Endothelial cell (in vitro differentiated cells): ENCODE measurements at regions not wholly inside any gene's neighbourhood (a gene's known extent, or its start where the extent isn't known, plus 50 kb on each side); places are given as distances from the start of the nearest gene placed in this dataset.

Source experiments
- DNase-seq: peaks from one replicate; pipeline ENCODE4 v3.0.0; 2021; ENCODE audit warnings: low spot score
- H3K27ac Mint-ChIP-seq: one replicate; pipeline ENCODE4 v1.8.0; 2021; ENCODE audit warnings: mixed read lengths, inconsistent platforms; ENCODE audit not compliant: unreplicated experiment
- H3K27me3 Mint-ChIP-seq: one replicate; pipeline ENCODE4 v1.8.0; 2021; ENCODE audit warnings: mild to moderate bottlenecking, moderate library complexity, mixed read lengths, inconsistent platforms; ENCODE audit not compliant: unreplicated experiment
- H3K36me3 Mint-ChIP-seq: one replicate; pipeline ENCODE4 v1.8.0; 2021; ENCODE audit warnings: mild to moderate bottlenecking, low read depth, mixed read lengths, inconsistent platforms; ENCODE audit not compliant: unreplicated experiment
- H3K4me1 Mint-ChIP-seq: one replicate; pipeline ENCODE4 v1.8.0; 2021; ENCODE audit warnings: mild to moderate bottlenecking, mixed read lengths, inconsistent platforms; ENCODE audit not compliant: unreplicated experiment
- H3K4me3 Mint-ChIP-seq: one replicate; pipeline ENCODE4 v1.8.0; 2021; ENCODE audit warnings: mild to moderate bottlenecking, mixed read lengths, inconsistent platforms; ENCODE audit not compliant: unreplicated experiment
- H3K9me3 Mint-ChIP-seq: one replicate; pipeline ENCODE4 v1.8.0; 2021; ENCODE audit warnings: mixed read lengths, inconsistent platforms; ENCODE audit not compliant: unreplicated experiment
- TF ChIP-seq, protein P1 (sequence below): fragments of 200-600 bp; sonication (generic); IDR thresholded peaks from one replicate; pipeline ENCODE4 v1.5.0; 2021; ENCODE audit warnings: antibody characterized with exemption; ENCODE audit not compliant: unreplicated experiment

DNA sequence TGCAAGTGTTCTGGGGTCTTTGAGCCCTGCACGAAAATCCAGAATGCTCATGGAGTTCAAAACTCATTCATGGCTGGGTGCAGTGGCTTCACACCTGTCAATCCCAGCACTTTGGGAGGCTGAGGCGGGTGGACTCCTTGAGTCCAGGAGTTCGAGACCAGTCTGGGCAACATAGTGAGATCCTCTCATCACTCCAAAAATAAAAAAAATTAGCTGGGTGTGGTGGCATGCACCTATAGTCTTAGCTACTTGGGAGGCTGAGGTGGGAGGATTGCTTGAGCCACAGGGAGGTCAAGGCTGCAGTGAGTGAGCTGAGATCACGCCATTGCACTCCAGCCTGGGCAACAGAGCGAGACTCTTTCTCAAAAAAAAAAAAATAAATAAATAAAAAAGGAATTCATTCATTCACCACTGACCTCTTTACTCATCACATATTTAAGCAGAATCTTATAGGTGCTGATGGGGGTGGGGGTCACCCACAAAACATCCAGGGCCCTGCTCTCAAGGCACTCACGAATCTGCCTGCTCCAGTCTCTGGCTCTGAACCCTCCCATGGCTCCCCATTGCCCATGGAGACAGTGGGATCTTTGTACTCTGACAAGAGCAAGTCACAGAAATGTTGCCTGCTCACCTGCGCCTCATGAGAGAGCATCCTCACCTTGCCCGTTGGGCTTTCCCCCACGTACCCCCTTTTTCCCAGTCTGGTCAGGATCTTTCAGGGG is 76.7 kb upstream of the IER5L start:
- H3K36me3 Mint-ChIP-seq, result no peaks in the 10 kb centered on the region
- no peak overlapping the region for H3K27ac Mint-ChIP-seq
- peaks cover 8% of the 10 kb centered on the region for H3K27me3 Mint-ChIP-seq
- no peak overlapping the region for H3K4me3 Mint-ChIP-seq
- TF ChIP-seq, protein P1, sequence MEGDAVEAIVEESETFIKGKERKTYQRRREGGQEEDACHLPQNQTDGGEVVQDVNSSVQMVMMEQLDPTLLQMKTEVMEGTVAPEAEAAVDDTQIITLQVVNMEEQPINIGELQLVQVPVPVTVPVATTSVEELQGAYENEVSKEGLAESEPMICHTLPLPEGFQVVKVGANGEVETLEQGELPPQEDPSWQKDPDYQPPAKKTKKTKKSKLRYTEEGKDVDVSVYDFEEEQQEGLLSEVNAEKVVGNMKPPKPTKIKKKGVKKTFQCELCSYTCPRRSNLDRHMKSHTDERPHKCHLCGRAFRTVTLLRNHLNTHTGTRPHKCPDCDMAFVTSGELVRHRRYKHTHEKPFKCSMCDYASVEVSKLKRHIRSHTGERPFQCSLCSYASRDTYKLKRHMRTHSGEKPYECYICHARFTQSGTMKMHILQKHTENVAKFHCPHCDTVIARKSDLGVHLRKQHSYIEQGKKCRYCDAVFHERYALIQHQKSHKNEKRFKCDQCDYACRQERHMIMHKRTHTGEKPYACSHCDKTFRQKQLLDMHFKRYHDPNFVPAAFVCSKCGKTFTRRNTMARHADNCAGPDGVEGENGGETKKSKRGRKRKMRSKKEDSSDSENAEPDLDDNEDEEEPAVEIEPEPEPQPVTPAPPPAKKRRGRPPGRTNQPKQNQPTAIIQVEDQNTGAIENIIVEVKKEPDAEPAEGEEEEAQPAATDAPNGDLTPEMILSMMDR, result no peak
- no peaks in the 10 kb centered on the region for H3K9me3 Mint-ChIP-seq
- DNase-seq, result no peak
- peaks cover 4% of the 10 kb centered on the region for H3K4me1 Mint-ChIP-seq

DNA sequence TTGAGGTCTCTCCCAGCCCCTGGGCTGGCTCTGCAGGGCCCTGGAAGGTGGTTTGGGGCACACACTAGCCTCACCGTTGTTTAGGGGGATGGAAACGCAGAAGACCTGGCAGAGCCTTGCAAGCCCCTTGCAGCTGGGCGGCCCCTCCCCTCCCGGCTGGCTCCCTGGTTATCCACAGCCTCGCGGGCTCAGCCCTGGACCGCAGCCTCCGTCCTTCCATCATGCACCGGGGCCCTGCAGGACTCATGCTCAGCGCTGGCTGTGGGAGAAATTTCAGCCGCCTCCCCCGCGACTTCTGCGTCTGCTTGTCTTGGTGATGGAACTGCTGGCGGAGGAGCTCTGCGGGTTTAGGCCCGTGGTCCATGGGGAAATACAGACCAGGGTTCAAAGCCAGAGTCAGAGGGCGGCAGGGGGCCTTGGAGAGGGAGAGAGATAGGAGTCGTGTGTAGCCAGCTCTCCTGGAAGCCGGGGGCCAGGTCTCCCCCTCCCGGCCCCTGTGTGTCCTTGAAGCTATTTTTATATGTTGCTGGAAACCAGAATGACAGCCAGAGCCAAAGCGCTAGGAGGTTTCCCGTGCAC is 75.8 kb upstream of the IER5L start:
- no peak for DNase-seq
- no peak overlapping the region for H3K27ac Mint-ChIP-seq
- H3K27me3 Mint-ChIP-seq, result peaks cover 7% of the 10 kb centered on the region
- TF ChIP-seq, protein P1, result no peak
- H3K36me3 Mint-ChIP-seq, result no peaks in the 10 kb centered on the region
- no peak overlapping the region for H3K4me3 Mint-ChIP-seq
- H3K4me1 Mint-ChIP-seq, result peaks cover under 1% of the 10 kb centered on the region
- no peaks in the 10 kb centered on the region for H3K9me3 Mint-ChIP-seq

DNA sequence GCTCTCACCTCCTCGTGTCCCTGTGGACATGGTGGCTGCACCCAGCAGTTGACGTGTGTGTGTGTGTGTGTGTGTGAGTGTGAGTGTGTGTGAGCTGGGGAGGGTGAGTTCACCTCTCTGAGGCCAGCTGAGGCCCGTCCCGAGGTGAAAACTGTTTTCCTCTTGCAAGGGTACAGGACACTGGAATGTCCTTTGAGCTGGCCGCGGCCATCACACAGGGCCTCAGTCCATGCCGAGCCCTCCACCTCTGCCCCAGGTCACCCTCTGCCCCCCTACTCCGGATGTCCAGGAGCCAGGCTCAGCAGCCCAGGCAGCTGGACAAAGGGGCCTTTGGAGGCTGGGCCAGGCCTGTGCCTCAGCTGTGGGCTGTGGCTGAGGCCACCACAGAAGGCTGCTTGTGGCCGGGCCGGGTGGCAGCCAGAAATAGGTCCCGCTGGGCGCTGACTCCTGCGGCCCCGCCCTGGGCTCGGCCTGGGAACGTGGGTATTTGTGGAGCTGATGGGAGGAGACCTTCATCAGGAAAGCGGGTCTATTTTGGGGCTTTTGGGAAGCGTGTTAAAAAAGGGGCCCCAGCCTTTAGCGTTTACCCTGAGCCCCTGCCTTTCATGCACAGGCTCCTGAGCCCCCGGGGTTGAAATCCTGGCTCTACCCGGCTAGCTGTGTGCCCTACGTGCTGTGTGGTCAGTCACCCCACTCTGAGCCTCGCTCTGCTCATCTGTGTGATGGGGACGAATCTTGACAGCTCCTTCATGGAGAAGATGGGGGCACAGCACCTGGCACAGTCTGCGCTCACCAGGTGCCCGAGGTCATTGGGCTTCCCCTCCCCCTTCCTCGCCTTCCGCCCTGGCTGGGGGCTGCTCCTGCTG is 75.1 kb upstream of the IER5L start:
- H3K27ac Mint-ChIP-seq, result no peak overlapping the region
- H3K9me3 Mint-ChIP-seq, result no peaks in the 10 kb centered on the region
- H3K27me3 Mint-ChIP-seq, result peaks cover 6% of the 10 kb centered on the region
- no peak overlapping the region for H3K4me3 Mint-ChIP-seq
- H3K4me1 Mint-ChIP-seq, result no peaks in the 10 kb centered on the region
- H3K36me3 Mint-ChIP-seq, result no peaks in the 10 kb centered on the region
- DNase-seq, result no peak
- TF ChIP-seq, protein P1, result no peak

GRCh38 chr9:129250786-129251185 is 72.7 kb upstream of the IER5L start:
- peaks cover 9% of the 10 kb centered on the region for H3K4me1 Mint-ChIP-seq
- no peak overlapping the region for H3K4me3 Mint-ChIP-seq
- DNase-seq, result no peak
- peaks cover 1% of the 10 kb centered on the region for H3K27me3 Mint-ChIP-seq
- no peaks in the 10 kb centered on the region for H3K36me3 Mint-ChIP-seq
- TF ChIP-seq, protein P1, result no peak
- no peaks in the 10 kb centered on the region for H3K9me3 Mint-ChIP-seq
- no peak overlapping the region for H3K27ac Mint-ChIP-seq
